ENCODE measurements at regions not wholly inside any gene's neighbourhood (a gene's known extent, or its start where the extent isn't known, plus 50 kb on each side); places are given as distances from the start of the nearest gene placed in this dataset.

DNA sequence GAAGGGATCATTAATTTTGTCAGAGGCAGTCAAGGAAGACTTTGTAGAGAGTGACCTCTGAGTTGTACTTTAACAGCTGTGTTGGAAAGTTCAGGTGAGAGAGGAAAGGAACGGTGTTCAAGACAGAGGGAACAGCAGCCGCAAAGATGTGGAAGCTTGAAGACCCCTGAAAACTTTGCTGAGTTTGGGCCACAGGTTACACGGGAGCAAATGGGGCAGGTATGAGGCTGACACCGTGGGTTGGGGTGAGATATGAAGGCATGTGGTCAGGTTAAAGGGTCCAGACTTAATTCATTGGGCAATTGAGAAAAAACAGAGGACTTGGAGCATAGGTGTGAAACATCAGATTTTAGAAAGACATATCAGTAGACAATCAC is 72.0 kb upstream of the SERP2 start:
- no peak for DNase-seq
- POLR2A ChIA-PET: no interaction called here
- Mint-ChIP-seq H3K4me3 (no peak overlapping the region), H3K27ac (no peak overlapping the region), H3K9me3 (no peaks in the 10 kb centered on the region), H3K4me1 (peaks cover 26% of the 10 kb centered on the region), H3K36me3 (ENCODE audit: low read depth) (peaks cover 2% of the 10 kb centered on the region), H3K27me3 (peaks cover 12% of the 10 kb centered on the region)
- CTCF ChIA-PET: no interaction called here

DNA sequence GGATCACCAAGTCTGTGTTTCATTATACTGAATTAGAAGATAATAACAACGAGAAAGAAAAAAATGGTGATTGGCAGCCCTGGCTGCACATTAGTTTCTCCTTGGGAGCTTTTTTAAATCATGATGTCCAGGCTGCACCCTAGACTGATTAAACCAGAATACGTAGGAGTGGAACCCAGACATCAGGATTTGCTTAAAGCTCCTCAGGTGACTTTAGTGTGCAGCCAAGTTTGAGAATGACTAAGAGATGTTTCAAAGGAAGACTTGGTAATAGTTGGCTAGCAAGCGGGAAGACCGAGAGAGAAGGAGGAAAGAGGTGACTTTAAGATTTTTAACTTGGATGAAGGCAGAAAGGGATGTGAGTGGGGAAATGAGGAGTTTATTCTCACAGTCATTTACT is 71.4 kb upstream of the SERP2 start:
- H3K4me3 Mint-ChIP-seq: no peak overlapping the region
- H3K27ac Mint-ChIP-seq: no peak overlapping the region
- H3K36me3 Mint-ChIP-seq (ENCODE audit: low read depth): peaks cover 2% of the 10 kb centered on the region
- H3K4me1 Mint-ChIP-seq: peaks cover 26% of the 10 kb centered on the region
- no peak for DNase-seq
- peaks cover 13% of the 10 kb centered on the region for H3K27me3 Mint-ChIP-seq
- ChIA-PET CTCF (no interaction called here), POLR2A (no interaction called here)
- no peaks in the 10 kb centered on the region for H3K9me3 Mint-ChIP-seq

DNA sequence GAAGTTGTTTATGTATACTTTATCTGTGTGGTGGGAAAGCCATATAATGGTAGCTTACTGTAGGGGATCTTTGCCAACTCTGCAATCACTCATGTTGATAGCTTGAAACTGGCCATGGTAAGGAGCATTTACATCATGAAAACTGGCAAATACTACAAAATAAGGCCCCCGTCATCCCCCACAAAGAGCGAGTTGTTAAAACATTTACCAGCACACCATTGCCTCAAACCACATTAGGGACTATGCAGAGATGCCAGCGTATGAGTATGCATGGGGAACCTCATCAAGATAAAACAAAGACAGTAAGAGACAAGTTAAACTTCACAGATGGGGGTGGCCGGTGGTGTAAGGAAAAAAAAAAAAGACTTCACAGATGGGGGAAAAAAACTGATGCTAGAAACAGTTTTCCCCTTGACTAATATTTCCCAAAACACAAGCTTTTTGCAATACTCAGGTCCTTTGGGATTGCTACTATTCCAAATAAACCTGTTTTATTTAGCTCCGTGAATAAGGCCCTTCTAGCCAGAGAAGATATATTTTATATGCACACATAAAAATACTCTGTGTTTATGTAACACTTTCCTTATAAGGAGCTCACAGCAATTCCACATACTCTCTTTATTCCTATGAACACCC is 70.6 kb upstream of the SERP2 start:
- ChIA-PET POLR2A (no interaction called here), CTCF (no interaction called here)
- H3K4me3 Mint-ChIP-seq: no peak overlapping the region
- peaks cover 20% of the 10 kb centered on the region for H3K27me3 Mint-ChIP-seq
- peaks cover 2% of the 10 kb centered on the region for H3K36me3 Mint-ChIP-seq (ENCODE audit: low read depth)
- no peak overlapping the region for H3K27ac Mint-ChIP-seq
- peaks cover 26% of the 10 kb centered on the region for H3K4me1 Mint-ChIP-seq
- DNase-seq: no peak
- no peaks in the 10 kb centered on the region for H3K9me3 Mint-ChIP-seq

DNA sequence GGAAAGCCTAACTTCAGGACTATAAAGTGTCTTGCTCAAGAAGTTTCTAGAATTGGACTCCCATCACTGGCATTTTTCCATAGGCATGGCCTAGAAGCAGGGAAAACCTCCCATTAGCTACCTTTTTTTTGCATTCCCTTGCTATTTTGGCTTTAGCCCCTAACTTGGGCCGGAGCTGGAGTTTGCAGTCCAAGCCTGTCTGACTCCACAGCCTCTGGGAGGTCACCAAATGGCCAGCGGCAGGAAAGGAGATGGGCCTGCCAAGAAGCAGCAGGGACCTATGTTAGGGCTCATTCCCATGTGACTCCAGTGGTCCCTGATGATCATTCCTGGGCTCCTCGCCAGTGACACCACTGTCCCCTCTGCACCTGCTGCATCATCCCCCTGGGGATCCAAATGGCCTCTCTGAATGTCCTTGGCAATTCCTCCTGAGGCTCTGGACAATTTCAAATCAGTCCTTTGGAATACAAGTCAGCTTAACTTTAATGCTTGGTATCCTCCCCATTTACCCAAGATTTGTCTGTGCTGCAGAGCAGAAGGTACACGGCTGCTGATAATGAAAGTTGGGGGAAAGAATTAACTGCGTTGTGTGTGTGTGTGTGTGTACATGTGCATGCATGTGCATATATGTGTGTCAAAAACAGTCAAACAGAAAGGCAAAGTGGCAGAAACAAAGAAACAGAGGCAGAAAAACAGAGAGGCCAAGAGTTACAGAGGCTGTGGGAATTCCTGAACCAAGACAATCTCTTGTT is 69.8 kb upstream of the SERP2 start:
- no peak for DNase-seq
- no peak overlapping the region for H3K4me3 Mint-ChIP-seq
- no peak overlapping the region for H3K27ac Mint-ChIP-seq
- H3K4me1 Mint-ChIP-seq: peaks cover 26% of the 10 kb centered on the region
- peaks cover 22% of the 10 kb centered on the region for H3K27me3 Mint-ChIP-seq
- ChIA-PET POLR2A (no interaction called here), CTCF (no interaction called here)
- no peaks in the 10 kb centered on the region for H3K9me3 Mint-ChIP-seq
- H3K36me3 Mint-ChIP-seq (ENCODE audit: low read depth): peaks cover 2% of the 10 kb centered on the region

DNA sequence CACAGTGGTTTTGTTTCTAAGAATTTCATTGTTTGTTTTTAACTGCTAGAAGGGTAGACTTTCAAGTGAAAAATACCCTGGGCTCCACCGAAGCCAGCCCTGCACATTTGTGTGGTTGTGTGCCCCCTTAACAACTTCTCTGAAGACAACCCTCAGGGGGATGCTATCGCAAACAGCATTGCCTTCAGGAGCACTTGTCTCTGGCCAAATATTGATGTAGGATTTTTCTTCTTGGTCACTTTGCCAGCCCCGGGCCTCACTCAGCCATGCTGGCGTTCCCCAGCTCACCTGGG is 69.2 kb upstream of the SERP2 start:
- DNase-seq: no peak
- H3K36me3 Mint-ChIP-seq (ENCODE audit: low read depth): peaks cover 2% of the 10 kb centered on the region
- CTCF ChIA-PET: no interaction called here
- no peak overlapping the region for H3K4me3 Mint-ChIP-seq
- no peaks in the 10 kb centered on the region for H3K9me3 Mint-ChIP-seq
- POLR2A ChIA-PET: no interaction called here
- H3K27me3 Mint-ChIP-seq: peaks cover 19% of the 10 kb centered on the region
- no peak overlapping the region for H3K27ac Mint-ChIP-seq
- H3K4me1 Mint-ChIP-seq: peaks cover 26% of the 10 kb centered on the region

DNA sequence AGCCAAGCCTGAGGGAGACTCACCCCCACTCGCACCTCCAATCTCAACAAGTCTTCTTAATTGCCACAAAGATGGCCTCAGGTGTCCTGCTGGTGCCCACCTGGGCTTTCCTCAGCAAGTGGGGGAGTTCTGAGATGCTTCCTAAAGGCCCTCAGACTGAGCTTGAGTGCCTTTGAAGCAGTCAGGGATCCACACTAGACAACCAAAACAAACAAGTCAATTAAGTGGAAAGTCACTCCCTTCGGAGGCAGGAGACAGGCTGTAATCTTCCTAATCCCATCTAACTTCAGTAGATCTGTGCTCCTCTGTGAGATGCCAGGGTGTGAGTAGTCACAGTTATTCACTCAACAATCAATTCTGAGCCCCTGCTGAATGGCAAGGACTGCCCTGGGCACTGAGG is 68.3 kb upstream of the SERP2 start:
- Mint-ChIP-seq H3K27ac (no peak overlapping the region), H3K4me3 (no peak overlapping the region), H3K9me3 (no peaks in the 10 kb centered on the region), H3K4me1 (peaks cover 26% of the 10 kb centered on the region), H3K36me3 (ENCODE audit: low read depth) (peaks cover 2% of the 10 kb centered on the region), H3K27me3 (peaks cover 26% of the 10 kb centered on the region)
- DNase-seq: no peak
- CTCF ChIA-PET: no interaction called here
- POLR2A ChIA-PET: no interaction called here

DNA sequence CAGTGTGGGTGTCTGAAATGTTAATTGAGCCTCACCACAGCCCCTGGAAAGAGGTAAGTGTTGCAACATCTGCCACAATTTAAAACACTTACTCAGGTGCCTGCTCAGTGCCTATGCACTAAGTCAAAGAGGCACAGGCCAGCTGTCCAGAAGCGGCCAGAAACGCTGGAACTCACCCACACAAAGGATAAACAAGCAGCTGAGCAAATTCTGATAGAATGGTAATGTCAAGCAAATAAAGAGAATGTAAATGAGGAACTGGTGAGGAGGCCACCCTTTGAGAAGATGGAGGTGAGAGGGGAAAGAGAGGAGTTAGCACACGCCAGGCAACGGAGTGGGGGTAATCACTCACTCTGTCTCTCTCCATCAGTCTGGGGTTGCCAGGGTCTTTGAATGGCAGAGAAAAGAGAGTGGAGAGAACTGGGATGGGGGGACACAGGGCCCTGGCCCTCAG is 67.7 kb upstream of the SERP2 start:
- POLR2A ChIA-PET: no interaction called here
- Mint-ChIP-seq H3K27me3 (peaks cover 26% of the 10 kb centered on the region), H3K4me1 (peaks cover 21% of the 10 kb centered on the region)

DNA sequence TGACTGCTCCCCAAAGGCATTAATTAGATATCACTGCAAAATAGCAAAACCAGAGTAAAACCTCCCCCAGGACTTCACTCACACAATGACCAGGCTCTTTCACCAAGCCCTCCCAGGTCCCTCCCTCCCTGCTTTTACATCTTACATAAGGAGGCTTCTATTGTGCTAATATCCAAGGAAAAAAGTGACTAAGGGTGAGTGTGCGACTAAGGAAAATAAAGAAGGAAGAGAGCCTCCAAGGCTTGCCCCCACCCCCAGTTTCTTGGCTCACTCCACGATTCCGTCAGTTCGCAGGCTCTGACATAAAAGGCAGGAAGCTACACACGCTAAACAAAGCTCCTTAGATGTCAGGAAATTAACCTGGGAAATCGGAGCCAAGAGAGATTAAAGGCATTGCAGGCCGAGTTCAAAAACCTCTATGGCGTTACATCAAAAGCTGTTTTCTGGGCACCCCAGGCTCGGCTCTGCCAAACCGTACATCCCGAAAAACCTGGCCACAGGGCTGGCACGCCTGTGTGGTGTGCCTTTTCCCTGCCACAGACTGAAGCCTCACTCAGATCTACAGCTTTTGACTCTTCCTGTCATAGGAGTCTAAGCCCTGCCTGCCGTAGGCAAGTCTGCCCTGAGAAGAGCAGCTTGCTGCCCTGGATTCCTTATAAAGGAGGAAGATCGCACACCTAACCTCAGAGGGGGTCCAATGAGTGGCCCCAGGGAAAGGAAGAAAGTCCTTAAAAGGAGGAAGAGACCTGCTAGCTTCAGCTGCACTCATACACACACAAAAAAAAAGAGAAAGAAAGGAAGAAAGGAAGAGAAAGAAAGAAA is 67.0 kb upstream of the SERP2 start:
- Mint-ChIP-seq H3K4me1 (peaks cover 15% of the 10 kb centered on the region), H3K27ac (no peak overlapping the region), H3K36me3 (ENCODE audit: low read depth) (peaks cover 1% of the 10 kb centered on the region), H3K9me3 (no peaks in the 10 kb centered on the region), H3K4me3 (no peak overlapping the region), H3K27me3 (peaks cover 26% of the 10 kb centered on the region)
- ChIA-PET CTCF (no interaction called here), POLR2A (no interaction called here)
- DNase-seq: no peak

More for the DNA sequence above, 67.7 kb upstream of the SERP2 start:
- Mint-ChIP-seq H3K36me3 (ENCODE audit: low read depth) (peaks cover 2% of the 10 kb centered on the region), H3K9me3 (no peaks in the 10 kb centered on the region), H3K4me3 (no peak overlapping the region), H3K27ac (no peak overlapping the region)
- CTCF ChIA-PET: no interaction called here
- no peak for DNase-seq

DNA sequence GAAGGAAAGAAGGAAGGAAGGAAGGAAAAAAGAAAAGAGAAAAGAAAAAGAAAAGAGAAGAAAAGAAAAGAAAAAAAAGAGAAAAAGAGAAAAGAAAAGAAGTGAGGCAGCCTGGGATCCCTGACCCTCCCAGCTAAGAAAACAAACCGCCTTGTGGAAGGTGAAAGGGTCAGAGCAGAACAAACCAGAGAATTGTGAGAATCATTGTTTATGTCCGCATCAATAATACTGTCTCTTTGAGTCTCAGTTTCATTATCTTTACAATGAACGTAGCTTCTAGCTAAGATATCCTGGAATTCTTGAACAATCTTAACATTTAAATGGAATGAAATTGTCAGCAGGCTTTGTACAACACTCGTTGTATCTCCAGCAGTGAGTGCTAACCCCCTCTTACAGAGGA is 66.4 kb upstream of the SERP2 start:
- Mint-ChIP-seq H3K4me1 (peaks cover 10% of the 10 kb centered on the region), H3K36me3 (ENCODE audit: low read depth) (no peaks in the 10 kb centered on the region), H3K27ac (no peak overlapping the region), H3K9me3 (no peaks in the 10 kb centered on the region), H3K4me3 (no peak overlapping the region), H3K27me3 (peaks cover 28% of the 10 kb centered on the region)
- CTCF ChIA-PET: no interaction called here
- no peak for DNase-seq
- POLR2A ChIA-PET: no interaction called here

DNA sequence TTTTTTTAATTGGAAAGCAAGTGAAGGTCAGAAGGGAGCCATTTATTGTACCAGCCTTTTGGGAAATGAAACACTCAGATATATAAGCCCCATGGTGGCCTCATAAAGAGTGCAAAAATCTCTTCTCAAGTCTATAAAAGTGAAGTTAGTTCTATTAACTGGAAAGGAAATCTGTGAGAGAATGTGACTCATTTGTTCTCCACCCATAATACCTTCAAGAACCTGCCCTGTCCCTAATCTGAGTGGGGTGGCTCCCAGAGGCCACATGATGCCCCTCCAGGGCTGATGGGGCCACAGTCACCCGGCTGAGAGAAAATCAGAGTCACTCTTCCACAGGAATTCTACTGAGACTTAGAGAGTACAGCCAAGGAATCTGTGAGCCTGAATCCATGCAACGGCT is 65.8 kb upstream of the SERP2 start:
- CTCF ChIA-PET: no interaction called here
- POLR2A ChIA-PET: no interaction called here
- Mint-ChIP-seq H3K9me3 (no peaks in the 10 kb centered on the region), H3K27me3 (peaks cover 32% of the 10 kb centered on the region), H3K4me3 (no peak overlapping the region), H3K4me1 (peaks cover 13% of the 10 kb centered on the region), H3K27ac (no peak overlapping the region), H3K36me3 (ENCODE audit: low read depth) (no peaks in the 10 kb centered on the region)
- no peak for DNase-seq

DNA sequence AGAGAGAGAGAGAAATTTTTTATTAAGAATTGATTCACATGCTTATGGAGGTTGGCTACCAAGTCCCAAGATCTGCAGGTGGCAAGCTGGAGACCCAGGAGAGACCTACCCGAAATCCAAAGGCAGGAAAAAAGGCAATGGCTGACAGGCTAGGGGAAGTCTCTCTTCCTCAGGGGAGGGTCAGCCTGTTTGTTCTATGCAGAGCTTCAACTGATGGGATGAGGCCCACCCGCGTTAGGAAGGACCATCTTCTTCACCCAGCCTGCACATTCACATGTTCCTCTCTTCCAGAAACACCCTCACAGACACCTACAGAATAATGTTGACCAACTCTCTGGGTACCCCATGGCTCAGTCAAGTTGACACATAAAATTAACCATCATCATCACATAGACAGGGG is 65.3 kb upstream of the SERP2 start:
- H3K9me3 Mint-ChIP-seq: no peaks in the 10 kb centered on the region
- ChIA-PET CTCF (no interaction called here), POLR2A (no interaction called here)
- H3K4me1 Mint-ChIP-seq: peaks cover 15% of the 10 kb centered on the region
- no peak overlapping the region for H3K4me3 Mint-ChIP-seq
- no peaks in the 10 kb centered on the region for H3K36me3 Mint-ChIP-seq (ENCODE audit: low read depth)
- no peak overlapping the region for H3K27ac Mint-ChIP-seq
- no peak for DNase-seq
- peaks cover 34% of the 10 kb centered on the region for H3K27me3 Mint-ChIP-seq

DNA sequence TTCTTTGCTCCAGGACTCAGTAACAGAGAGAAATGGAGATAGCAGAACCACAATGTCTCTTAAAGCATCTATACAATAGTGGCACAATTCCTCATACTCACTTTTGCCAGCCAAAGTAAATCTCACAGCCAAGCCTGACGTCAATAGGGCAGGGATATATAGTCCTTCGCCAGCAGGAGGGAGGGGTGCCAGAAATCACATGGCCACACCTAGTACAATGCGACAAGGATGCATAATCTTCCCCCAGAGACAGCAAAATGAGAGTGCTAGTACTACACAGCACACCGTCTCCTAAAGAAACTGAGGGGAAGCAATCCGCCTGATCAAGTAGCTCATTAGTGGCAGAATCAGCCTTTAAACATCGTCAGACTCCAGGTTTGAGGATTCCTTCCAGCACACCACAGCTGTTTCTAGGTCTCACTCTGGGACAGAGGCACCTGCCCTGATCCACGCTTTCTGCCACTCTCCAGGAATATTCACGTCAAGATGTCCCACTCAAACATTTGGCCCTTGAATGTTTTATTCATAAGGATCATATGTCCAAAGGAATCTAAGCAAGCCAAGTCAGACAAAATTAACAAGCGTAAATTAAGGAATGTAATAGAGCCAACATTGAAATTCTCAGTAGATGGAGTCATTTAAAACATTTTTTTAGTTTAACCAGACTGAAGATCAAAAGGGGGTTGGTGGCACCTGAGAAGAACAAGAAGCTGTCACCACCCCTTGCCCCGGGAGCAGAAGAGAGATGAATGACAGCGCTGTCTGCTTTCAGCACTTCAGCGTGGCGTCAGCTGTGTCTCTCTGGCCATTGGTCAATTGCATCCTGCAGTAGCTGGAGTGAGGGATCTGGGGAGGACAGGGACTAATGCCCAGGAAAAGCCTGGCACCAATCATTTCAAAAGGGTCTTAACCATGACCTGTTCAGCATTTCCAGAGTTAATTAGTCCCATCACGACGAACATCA is 63.5 kb upstream of the SERP2 start:
- peaks cover 38% of the 10 kb centered on the region for H3K27me3 Mint-ChIP-seq
- POLR2A ChIA-PET: no interaction called here
- no peak for DNase-seq
- no peaks in the 10 kb centered on the region for H3K36me3 Mint-ChIP-seq (ENCODE audit: low read depth)
- CTCF ChIA-PET: no interaction called here
- H3K9me3 Mint-ChIP-seq: no peaks in the 10 kb centered on the region
- H3K4me3 Mint-ChIP-seq: no peak overlapping the region
- peaks cover 12% of the 10 kb centered on the region for H3K4me1 Mint-ChIP-seq
- H3K27ac Mint-ChIP-seq: no peak overlapping the region

All from activated CD4-positive, alpha-beta memory T cell treated with anti-CD3 and anti-CD28 coated beads, Interleukin-2, amount 10 ng/mL, durations not matched to agents 7 days and 5 days (primary cell).